Left lung (tissue), 4 donors: ENCODE measurements at regions not wholly inside any gene's neighbourhood (a gene's known extent, or its start where the extent isn't known, plus 50 kb on each side); places are given as distances from the start of the nearest gene placed in this dataset.

Experiments used
- ATAC-seq: fragments of 200-7000 bp; cut with Tn5 transposase; one replicate; pipeline ENCODE4 v1.9.1; 2020; ENCODE audit warnings: moderate library complexity
- DNase-seq, 4 donors: peaks; one replicate each; pipeline ENCODE4 v3.0.0-alpha.2; 2013 to 2020
- H3K27ac ChIP-seq, 2 donors: fragments of 200-600 bp; sonication (generic) in 1 of 2; one replicate each; pipeline versions ENCODE4 v1.5.0 to v1.8.0; 2020 to 2021
- H3K27me3 ChIP-seq, 2 donors: fragments of 200-600 bp; sonication (generic) in 1 of 2; one replicate each; pipeline versions ENCODE4 v1.5.0 to v1.8.0; 2020 to 2021
- H3K36me3 ChIP-seq, 2 donors: fragments of 200-600 bp; sonication (generic) in 1 of 2; one replicate each; pipeline versions ENCODE4 v1.5.0 to v1.8.0; 2020 to 2021
- H3K4me1 ChIP-seq, 2 donors: fragments of 200-600 bp; one replicate each; pipeline ENCODE4 v1.8.0; 2021
- H3K4me3 ChIP-seq, 2 donors: fragments of 200-600 bp; sonication (generic) in 1 of 2; one replicate each; pipeline versions ENCODE4 v1.5.0 to v1.8.0; 2020 to 2021; ENCODE audit warnings: mild to moderate bottlenecking in 1 of 2
- H3K9me3 ChIP-seq, 2 donors: fragments of 200-600 bp; sonication (generic) in 1 of 2; one replicate each; pipeline versions ENCODE4 v1.5.0 to v1.8.0; 2020 to 2021
- intact Hi-C, 2 donors: fragments of 100-400 bp; cut with DNase I; formaldehyde crosslinking; loops; one replicate each; pipeline versions ENCODE4 v1.11.2 to v1.14.2; 2022
- TF ChIP-seq, protein P1 (sequence below), 2 donors: fragments of 200-600 bp; sonication (generic) in 1 of 2; IDR thresholded peaks; one replicate each; pipeline versions ENCODE4 v1.5.0 to v1.8.0; 2021; ENCODE audit warnings: antibody characterized with exemption in 2 of 2
- donor health status: DM: no; HTN: yes; CAD: no.
- donor health status: DM: no; HTN: no; CAD: no.

DNA sequence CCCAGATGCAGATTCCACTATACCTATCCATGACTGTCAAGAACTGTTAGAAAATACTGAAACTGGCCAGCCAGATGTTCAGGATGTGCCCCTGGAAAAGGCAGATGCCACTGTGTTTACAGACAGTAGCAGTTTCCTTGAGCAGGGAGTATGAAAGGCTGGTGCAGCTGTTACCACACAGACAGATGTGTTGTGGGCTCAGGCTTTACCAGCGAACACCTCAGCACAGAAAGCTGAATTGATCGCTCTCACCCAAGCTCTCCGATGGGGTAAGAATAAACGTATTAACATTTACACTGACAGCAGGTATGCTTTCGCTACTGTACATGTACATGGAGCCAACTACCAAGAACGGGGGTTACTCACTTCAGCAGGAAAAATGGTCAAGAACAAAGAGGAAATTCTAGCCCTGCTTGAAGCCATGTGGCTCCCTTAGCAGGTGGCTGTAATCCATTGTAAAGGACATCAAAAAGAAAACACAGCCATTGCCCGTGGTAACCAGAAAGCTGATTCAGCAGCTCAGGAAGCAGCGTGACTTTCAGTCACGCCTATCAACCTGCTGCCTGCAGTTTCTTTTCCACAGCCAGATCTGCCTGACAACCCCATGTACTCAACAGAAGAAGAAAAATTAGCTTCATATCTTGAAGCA is 459.7 kb upstream of the HTR1E start:
- H3K36me3 ChIP-seq, result no peaks in the 10 kb centered on the region
- intact Hi-C loops, result no loop called here
- no peaks in the 10 kb centered on the region for H3K4me1 ChIP-seq
- DNase-seq, result peak in 1 of 4 donors; percentile 13
- H3K4me3 ChIP-seq, result no peak overlapping the region
- H3K27me3 ChIP-seq, result no peaks in the 10 kb centered on the region
- TF ChIP-seq, protein P1, sequence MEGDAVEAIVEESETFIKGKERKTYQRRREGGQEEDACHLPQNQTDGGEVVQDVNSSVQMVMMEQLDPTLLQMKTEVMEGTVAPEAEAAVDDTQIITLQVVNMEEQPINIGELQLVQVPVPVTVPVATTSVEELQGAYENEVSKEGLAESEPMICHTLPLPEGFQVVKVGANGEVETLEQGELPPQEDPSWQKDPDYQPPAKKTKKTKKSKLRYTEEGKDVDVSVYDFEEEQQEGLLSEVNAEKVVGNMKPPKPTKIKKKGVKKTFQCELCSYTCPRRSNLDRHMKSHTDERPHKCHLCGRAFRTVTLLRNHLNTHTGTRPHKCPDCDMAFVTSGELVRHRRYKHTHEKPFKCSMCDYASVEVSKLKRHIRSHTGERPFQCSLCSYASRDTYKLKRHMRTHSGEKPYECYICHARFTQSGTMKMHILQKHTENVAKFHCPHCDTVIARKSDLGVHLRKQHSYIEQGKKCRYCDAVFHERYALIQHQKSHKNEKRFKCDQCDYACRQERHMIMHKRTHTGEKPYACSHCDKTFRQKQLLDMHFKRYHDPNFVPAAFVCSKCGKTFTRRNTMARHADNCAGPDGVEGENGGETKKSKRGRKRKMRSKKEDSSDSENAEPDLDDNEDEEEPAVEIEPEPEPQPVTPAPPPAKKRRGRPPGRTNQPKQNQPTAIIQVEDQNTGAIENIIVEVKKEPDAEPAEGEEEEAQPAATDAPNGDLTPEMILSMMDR (IDR thresholded peaks at IDR 0.05), result no peak
- H3K9me3 ChIP-seq, result peaks cover 0 to 13% of the 10 kb centered on the region in 2 donors
- ATAC-seq, result no peak
- H3K27ac ChIP-seq, result no peak overlapping the region

- intact Hi-C loops, result no loop called here
- ATAC-seq, result no peak
- no peaks in the 10 kb centered on the region for H3K27me3 ChIP-seq
- no peak for DNase-seq
- H3K9me3 ChIP-seq, result peaks cover 0 to 13% of the 10 kb centered on the region in 2 donors
- H3K36me3 ChIP-seq, result no peaks in the 10 kb centered on the region
- H3K4me3 ChIP-seq, result no peak overlapping the region
- TF ChIP-seq, protein P1 (IDR thresholded peaks at IDR 0.05), result no peak
- no peaks in the 10 kb centered on the region for H3K4me1 ChIP-seq
- H3K27ac ChIP-seq, result no peak overlapping the region
Observed at GRCh38 chr6:86476311-86476710, 461.0 kb upstream of the HTR1E start.

- H3K36me3 ChIP-seq, result no peaks in the 10 kb centered on the region
- TF ChIP-seq, protein P1 (IDR thresholded peaks at IDR 0.05), result no peak
- peak in 1 of 4 donors; percentile 53 for DNase-seq
Observed at GRCh38 chr6:86474081-86474480, 463.2 kb upstream of the HTR1E start.

DNA sequence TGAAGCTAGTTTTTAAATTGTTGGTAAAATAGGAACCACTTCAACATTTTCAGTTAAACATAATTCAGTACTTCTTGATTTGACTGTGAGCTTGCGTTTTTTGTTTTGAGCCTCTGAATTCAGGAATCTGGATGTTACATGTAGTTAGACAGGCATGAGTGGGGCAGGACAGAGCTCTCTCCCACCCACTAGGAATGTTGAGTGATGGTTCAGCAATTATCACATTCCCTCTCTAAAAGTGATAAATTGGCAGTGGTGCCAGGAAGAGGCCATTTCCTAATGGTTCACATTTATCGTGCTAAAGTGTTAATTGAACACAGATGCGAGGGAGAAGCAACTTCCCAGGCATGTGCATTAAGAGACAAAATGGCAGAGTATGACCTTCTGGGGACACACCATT is 465.5 kb upstream of the HTR1E start:
- DNase-seq (no peak), ATAC-seq (no peak)
- H3K27ac ChIP-seq, result no peak overlapping the region
- H3K36me3 ChIP-seq, result no peaks in the 10 kb centered on the region
- no peaks in the 10 kb centered on the region for H3K4me1 ChIP-seq
- H3K9me3 ChIP-seq, result peaks cover 0 to 19% of the 10 kb centered on the region in 2 donors
- intact Hi-C loops, result no loop called here
- TF ChIP-seq, protein P1 (IDR thresholded peaks at IDR 0.05), result no peak
- H3K27me3 ChIP-seq, result no peaks in the 10 kb centered on the region
- H3K4me3 ChIP-seq, result no peak overlapping the region

More at GRCh38 chr6:86474081-86474480, 463.2 kb upstream of the HTR1E start:
- no peaks in the 10 kb centered on the region for H3K27me3 ChIP-seq
- ATAC-seq, result no peak
- intact Hi-C loops, result no loop called here
- H3K27ac ChIP-seq, result no peak overlapping the region
- no peaks in the 10 kb centered on the region for H3K4me1 ChIP-seq
- peaks cover 0 to 13% of the 10 kb centered on the region in 2 donors for H3K9me3 ChIP-seq
- no peak overlapping the region for H3K4me3 ChIP-seq

- Histone ChIP-seq H3K27ac (no peak overlapping the region), H3K36me3 (no peaks in the 10 kb centered on the region), H3K4me3 (no peak overlapping the region), H3K27me3 (no peaks in the 10 kb centered on the region), H3K4me1 (no peaks in the 10 kb centered on the region), H3K9me3 (peaks cover 0 to 11% of the 10 kb centered on the region in 2 donors)
- intact Hi-C loops, result no loop called here
- ATAC-seq (no peak), DNase-seq (no peak)
- TF ChIP-seq, protein P1 (IDR thresholded peaks at IDR 0.05), result no peak
Observed at GRCh38 chr6:86459978-86460377, 477.4 kb upstream of the HTR1E start.
